ENCODE measurements at regions not wholly inside any gene's neighbourhood (a gene's known extent, or its start where the extent isn't known, plus 50 kb on each side); places are given as distances from the start of the nearest gene placed in this dataset.

DNA sequence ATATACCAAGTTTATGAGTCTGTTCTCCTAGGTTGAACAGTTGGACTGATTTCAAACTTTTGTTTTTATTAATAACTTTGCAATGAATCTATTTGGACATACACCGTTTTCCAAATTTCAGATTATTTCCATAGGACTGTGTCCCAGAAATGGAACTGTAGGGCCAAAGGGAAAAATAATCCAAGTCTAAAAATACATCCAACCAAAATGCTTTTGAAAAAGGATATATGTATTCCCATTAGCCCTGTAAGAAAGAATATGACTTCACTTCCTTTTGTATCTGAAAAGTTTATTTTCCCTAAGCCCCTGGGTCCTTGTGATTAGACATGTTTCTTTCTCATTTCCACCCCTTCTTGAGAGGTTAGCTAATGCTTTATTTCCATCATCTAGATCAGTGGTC lies 434.2 kb upstream of the MKI67 start:
- POLR2A ChIA-PET: no interaction called here

DNA sequence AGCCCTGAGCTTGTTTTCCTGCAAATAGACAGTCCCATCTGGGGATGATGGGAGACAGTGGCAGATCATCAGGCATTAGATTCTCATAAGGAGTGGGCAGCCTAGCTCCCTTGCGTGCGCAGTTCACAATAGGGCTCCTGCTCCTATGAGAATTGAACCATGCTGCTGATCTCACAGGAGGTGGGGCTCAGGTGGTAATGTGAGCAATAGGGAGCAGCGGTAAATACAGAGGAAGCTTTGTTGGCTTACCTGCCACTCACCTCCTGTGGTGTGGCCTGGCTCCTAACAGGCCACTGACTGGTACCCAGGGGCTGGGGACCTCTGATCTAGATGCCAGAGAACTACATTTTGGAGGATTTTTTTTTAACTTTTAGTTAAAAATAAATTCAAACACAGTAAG lies 434.8 kb upstream of the MKI67 start:
- TF ChIP-seq, protein P1, sequence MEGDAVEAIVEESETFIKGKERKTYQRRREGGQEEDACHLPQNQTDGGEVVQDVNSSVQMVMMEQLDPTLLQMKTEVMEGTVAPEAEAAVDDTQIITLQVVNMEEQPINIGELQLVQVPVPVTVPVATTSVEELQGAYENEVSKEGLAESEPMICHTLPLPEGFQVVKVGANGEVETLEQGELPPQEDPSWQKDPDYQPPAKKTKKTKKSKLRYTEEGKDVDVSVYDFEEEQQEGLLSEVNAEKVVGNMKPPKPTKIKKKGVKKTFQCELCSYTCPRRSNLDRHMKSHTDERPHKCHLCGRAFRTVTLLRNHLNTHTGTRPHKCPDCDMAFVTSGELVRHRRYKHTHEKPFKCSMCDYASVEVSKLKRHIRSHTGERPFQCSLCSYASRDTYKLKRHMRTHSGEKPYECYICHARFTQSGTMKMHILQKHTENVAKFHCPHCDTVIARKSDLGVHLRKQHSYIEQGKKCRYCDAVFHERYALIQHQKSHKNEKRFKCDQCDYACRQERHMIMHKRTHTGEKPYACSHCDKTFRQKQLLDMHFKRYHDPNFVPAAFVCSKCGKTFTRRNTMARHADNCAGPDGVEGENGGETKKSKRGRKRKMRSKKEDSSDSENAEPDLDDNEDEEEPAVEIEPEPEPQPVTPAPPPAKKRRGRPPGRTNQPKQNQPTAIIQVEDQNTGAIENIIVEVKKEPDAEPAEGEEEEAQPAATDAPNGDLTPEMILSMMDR (IDR thresholded peaks at IDR 0.05; ENCODE audit: insufficient read depth, low read length, missing control alignments): no peak
- ChIA-PET CTCF (no interaction called here), POLR2A (no interaction called here)
- no peak for DNase-seq (ENCODE audit: low read depth, low spot score)
- H3K4me3 ChIP-seq (ENCODE audit: low read depth, low read length): no peak overlapping the region

More for the DNA sequence above, 434.2 kb upstream of the MKI67 start:
- no peak for DNase-seq (ENCODE audit: low read depth, low spot score)
- CTCF ChIA-PET: no interaction called here
- no peak overlapping the region for H3K4me3 ChIP-seq (ENCODE audit: low read depth, low read length)
- TF ChIP-seq, protein P1 (IDR thresholded peaks at IDR 0.05; ENCODE audit: insufficient read depth, low read length, missing control alignments): no peak

DNA sequence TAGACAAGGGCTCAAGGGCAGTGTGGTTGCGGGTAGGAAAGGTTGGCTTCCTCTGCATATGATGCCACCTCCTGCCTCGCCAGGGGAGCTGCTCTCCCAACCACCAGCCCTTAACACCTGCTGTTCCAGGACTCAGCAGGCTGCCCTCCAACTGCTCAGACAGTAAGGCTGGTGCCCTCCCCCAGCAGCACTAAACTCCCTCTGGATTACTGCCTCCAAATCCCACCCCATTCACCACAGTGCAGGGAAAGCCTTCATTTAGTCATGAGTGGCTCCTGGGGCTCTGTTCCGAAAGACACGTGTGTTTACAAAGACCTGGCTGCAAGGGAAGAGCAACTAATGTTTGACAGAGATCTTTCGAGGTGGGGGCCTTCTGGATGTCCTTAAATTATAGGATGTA lies 437.2 kb upstream of the MKI67 start:
- TF ChIP-seq, protein P1 (IDR thresholded peaks at IDR 0.05; ENCODE audit: insufficient read depth, low read length, missing control alignments): no peak
- CTCF ChIA-PET: no interaction called here
- no peak overlapping the region for H3K4me3 ChIP-seq (ENCODE audit: low read depth, low read length)
- POLR2A ChIA-PET: no interaction called here
- DNase-seq (ENCODE audit: low read depth, low spot score): no peak

DNA sequence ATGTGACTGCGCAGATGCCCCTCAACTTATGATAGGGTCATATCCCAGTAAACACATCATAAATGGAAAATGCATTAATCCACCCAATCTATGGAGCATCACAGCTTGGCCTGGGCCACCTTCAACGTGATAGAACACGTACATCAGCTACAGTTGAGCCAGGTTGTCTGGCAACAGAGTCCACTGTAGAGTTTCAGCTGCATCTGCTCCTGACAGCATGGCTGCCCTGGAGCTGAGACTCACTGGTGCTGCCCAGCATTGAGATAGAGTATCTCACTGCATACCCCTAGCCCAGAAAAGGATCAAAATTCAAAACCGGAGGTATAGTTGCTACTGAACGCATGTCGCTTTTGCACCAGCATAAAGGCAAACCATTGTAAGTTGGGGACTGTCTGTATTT lies 437.7 kb upstream of the MKI67 start:
- TF ChIP-seq, protein P1 (IDR thresholded peaks at IDR 0.05; ENCODE audit: insufficient read depth, low read length, missing control alignments): no peak
- ChIA-PET CTCF (no interaction called here), POLR2A (no interaction called here)
- DNase-seq (ENCODE audit: low read depth, low spot score): no peak
- H3K4me3 ChIP-seq (ENCODE audit: low read depth, low read length): no peak overlapping the region

DNA sequence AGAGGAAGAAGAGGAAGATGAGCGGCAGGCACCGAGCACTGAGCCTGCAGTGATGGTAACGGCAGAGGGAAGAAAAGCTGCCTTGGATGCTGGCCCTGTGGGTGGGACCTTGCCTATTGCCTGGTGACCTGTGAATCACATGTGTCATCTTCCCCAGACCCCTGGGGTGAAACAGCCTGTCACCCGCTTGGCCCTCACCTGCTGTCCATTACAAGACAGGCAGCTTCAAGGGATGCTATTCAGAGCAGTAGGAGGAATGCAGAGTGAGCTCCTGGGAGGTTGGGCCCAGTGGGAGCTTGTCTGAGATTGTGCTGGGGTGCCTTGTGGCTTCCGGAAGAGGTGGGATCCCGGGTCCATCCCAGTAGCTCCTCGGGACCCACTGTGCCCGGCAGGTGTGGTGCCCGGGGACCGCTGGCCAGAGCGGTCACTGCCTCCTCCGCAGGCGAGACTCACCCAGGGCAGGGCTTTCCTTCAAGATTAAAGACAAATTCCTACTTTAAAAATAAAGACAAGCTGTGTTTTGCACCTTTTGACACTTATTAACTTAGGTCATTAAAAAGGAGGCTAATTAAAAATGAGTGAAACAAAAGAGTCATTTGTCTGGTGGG lies 440.2 kb upstream of the MKI67 start:
- no peak overlapping the region for H3K4me3 ChIP-seq (ENCODE audit: low read depth, low read length)
- TF ChIP-seq, protein P1 (IDR thresholded peaks at IDR 0.05; ENCODE audit: insufficient read depth, low read length, missing control alignments): no peak
- POLR2A ChIA-PET: no interaction called here
- DNase-seq (ENCODE audit: low read depth, low spot score): no peak
- CTCF ChIA-PET: no interaction called here

DNA sequence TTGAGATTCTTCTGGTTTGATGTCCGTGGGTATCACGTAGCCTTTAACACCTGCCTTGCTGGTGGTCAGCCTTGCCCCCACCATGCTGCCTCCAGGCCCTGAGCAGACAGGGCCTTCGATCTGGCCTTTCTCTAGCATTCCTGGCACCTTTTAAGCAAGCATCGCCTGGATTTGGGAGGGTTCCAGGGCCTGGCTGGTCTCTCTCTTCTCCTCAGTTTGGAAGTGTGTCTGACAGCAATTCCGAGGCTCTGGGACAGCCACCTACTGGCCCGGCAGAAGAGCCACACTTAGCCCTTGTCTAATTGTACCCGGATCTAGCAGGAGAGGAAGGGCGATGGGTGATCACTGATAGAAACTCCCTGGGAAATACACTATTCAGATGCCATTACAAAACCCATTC lies 441.3 kb upstream of the MKI67 start:
- no peak for DNase-seq (ENCODE audit: low read depth, low spot score)
- H3K4me3 ChIP-seq (ENCODE audit: low read depth, low read length): no peak overlapping the region
- ChIA-PET CTCF (no interaction called here), POLR2A (no interaction called here)
- TF ChIP-seq, protein P1 (IDR thresholded peaks at IDR 0.05; ENCODE audit: insufficient read depth, low read length, missing control alignments): no peak
